ENCODE measurements at regions not wholly inside any gene's neighbourhood (a gene's known extent, or its start where the extent isn't known, plus 50 kb on each side); places are given as distances from the start of the nearest gene placed in this dataset.

- CTCF ChIA-PET, result no interaction called here
- DNase-seq (ENCODE audit: low spot score), result no peak
- H3K27ac ChIP-seq, result no peak overlapping the region
- POLR2A ChIA-PET (ENCODE audit: low non-redundant PET), result no interaction called here
- no peak for TF ChIP-seq CTCF (conservative IDR thresholded peaks at IDR 0.05; ENCODE audit: low read depth)
Observed at GRCh38 chr10:35888400-35888799, 246.3 kb upstream of the FZD8 start.

- peak overlapping the region; percentile 62 for H3K27ac ChIP-seq
- peak; percentile 48 for DNase-seq (ENCODE audit: low spot score)
- TF ChIP-seq CTCF (conservative IDR thresholded peaks at IDR 0.05; ENCODE audit: low read depth), result no peak
- ChIA-PET POLR2A (ENCODE audit: low non-redundant PET) (no interaction called here), CTCF (interaction anchor here (1.0 kb wide), 1 partner anchor 9 kb away, joined by 3 read pairs; no protein-coding TSS in a partner anchor)
Observed at GRCh38 chr10:35887685-35888084, 245.6 kb upstream of the FZD8 start.

- POLR2A ChIA-PET (ENCODE audit: low non-redundant PET), result no interaction called here
- CTCF ChIA-PET, result no interaction called here
- DNase-seq (ENCODE audit: low spot score), result no peak
- H3K27ac ChIP-seq, result no peak overlapping the region
- no peak for TF ChIP-seq CTCF (conservative IDR thresholded peaks at IDR 0.05; ENCODE audit: low read depth)
Observed at GRCh38 chr10:35885076-35885475, 243.0 kb upstream of the FZD8 start.

GRCh38 chr10:35884657-35885071, 242.6 kb upstream of the FZD8 start:
- ChIA-PET CTCF (no interaction called here), POLR2A (ENCODE audit: low non-redundant PET) (no interaction called here)
- H3K27ac ChIP-seq, result no peak overlapping the region
- TF ChIP-seq CTCF (conservative IDR thresholded peaks at IDR 0.05; ENCODE audit: low read depth), result no peak
- no peak for DNase-seq (ENCODE audit: low spot score)

GRCh38 chr10:35882422-35883150, 240.5 kb upstream of the FZD8 start:
- POLR2A ChIA-PET (ENCODE audit: low non-redundant PET), result no interaction called here
- CTCF ChIA-PET, result interaction anchor here (0.6 kb wide), 1 partner anchor 587 kb away, joined by 3 read pairs; no protein-coding TSS in a partner anchor
- no peak for TF ChIP-seq CTCF (conservative IDR thresholded peaks at IDR 0.05; ENCODE audit: low read depth)
- no peak overlapping the region for H3K27ac ChIP-seq
- DNase-seq (ENCODE audit: low spot score), result no peak

GRCh38 chr10:35881320-35881719, 239.2 kb upstream of the FZD8 start:
- ChIA-PET POLR2A (ENCODE audit: low non-redundant PET) (no interaction called here), CTCF (interaction anchor here (0.6 kb wide), 1 partner anchor 59 kb away, joined by 7 read pairs; no protein-coding TSS in a partner anchor)
- no peak for DNase-seq (ENCODE audit: low spot score)
- no peak overlapping the region for H3K27ac ChIP-seq
- no peak for TF ChIP-seq CTCF (conservative IDR thresholded peaks at IDR 0.05; ENCODE audit: low read depth)

Measured in RWPE1 (cell line).